GM19328 (cell line): ENCODE measurements at regions not wholly inside any gene's neighbourhood (a gene's known extent, or its start where the extent isn't known, plus 50 kb on each side); places are given as distances from the start of the nearest gene placed in this dataset.

ENCODE experiments used
- ATAC-seq: cut with Tn5 transposase; IDR thresholded peaks from one replicate; pipeline ENCODE4 v1.9.1; 2021; ENCODE audit warnings: mild to moderate bottlenecking, moderate library complexity; ENCODE audit not compliant: unreplicated experiment

DNA sequence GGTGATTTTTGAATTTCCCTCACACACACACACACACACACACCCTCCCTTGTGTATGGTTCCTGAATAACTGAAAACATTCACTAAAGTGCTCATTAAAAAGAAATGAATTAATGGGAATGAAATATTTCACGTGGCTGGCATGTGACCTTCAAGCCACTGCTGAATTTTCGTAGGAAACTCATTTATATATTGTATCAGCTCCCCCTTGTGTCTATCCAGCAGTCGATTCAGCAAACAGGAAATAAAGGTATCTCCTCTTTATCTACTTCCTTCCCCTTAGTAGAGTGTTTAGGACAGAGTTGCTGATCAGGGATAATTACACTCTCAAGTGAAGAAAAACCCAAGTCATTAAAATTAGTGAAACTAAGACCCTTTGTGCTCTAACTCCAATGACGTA is 912.6 kb upstream of the LCORL start:
- no peak for ATAC-seq

DNA sequence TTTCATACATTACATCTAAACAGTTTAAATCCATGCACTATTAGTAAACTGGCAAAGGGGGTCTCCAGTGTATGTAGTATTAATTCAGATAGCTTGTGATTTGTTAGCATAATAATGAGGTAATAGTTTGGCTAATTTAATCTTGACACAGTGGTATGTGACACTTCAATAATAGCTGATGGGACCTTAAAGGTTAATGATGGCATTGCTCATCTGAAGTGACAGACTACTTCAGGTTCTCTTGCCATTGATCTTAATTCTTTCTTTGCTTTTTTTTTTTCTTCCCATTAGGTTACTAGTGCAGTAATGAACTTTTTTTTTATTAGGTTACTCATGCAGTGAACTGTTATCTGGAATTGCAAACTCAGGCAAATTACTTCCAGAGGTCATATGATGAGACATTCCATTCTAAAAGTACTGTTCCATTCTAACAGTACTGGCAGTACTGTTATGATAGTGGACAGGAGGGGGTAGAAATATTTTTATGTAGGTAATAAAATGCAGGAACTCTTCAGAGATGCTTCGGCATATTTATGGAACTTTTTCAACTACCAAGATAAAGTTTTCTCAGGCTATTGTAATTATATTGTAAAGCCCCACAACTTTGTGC is 911.3 kb upstream of the LCORL start:
- no peak for ATAC-seq

DNA sequence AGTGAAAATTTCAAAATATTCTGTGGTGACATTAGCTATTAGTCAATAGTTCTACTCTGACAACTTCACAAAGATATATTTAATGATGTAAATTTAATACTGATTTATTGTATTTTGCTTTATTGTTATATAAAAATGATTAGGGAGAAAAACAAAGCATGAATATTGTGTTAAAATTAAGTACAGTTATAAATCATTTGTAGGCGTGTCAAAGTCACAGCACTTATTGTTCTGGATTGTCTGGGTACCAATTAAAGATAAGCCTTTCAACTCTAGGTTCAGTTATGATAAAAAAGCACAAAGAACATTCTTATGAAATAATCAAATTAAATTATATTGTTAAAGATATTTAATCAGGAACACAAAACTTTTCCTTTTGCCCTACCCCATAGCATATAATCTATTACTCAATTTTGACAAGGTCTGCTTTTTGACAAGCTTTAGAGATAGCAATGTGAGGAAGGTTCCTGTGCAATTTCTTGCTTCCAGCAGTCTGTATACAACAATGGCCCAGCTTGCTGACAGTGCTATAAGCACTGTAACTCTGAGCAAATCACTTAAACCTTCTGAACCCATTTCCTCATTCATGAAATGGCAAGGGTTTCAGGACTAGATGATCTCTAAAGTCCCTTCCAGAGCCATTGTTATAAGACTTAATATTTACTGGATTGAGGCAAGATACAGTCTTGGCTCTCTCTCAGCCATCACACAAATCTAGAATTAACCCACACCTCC is 910.3 kb upstream of the LCORL start:
- ATAC-seq = no peak

DNA sequence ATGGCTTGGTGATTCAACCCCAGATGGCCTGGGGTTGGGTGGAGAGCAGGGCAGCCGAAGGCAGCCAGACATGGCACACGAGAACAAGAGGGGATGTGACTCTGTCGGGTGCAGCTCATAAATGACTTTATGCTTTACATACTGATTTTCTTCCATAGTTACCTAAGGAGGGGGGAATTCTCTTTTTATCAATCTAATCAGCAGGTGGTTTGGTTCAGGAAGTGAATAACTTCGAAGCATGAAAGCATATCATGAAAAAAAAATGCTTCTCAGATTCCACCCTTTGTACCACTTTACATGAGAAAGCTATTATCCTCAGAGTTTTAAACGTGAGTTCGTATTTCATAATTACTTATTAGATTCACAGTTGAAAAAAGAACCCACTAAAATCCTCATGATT is 908.9 kb upstream of the LCORL start:
- no peak for ATAC-seq

DNA sequence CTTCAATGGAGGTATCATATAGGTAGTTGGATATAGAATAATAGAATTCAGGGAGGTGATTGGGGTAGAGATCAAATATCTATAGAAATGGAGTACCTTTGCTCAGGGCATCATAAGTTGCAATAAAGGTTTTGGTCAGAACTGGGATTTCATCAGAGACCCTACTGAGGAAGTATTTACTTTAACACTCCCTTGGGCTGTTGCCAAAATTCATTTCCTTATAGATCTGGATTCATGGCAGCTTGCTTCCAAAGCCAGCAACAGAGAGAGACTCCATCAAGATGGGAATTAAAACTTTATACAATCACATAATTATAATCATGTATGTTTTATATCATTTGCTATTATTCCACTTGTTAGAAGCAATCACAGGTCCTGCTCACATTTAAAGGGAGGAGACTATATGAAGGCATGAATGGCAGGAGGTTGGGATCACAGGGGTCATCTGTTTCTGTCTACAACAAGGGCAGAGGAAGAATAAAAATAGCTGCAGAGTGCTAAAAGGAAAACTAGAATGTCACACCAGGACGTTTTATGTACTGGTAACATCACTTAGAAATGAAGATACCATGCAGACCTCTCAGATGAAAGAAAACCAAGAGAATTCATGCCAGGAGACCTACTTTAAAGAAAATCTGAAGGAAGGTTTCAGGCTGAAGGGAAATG is 902.1 kb upstream of the LCORL start:
- no peak for ATAC-seq

DNA sequence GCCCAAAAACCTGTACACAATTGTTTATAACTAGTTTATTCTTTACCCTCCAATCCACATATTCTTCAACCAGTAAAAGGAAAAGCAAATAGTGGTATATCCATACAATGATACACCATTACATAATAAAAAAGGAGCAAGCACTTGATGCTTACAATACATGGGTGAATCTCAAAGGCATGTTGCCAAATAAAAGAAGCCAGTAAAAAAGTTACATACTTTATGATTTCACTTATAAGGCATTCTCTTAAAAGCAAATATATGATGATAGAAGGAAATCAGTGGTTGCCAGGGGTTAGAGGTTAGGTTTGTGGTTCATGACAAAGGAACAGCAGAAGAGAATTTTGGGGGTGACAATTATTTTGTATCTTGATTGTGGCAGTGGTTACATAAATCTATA is 896.1 kb upstream of the LCORL start:
- ATAC-seq = no peak

DNA sequence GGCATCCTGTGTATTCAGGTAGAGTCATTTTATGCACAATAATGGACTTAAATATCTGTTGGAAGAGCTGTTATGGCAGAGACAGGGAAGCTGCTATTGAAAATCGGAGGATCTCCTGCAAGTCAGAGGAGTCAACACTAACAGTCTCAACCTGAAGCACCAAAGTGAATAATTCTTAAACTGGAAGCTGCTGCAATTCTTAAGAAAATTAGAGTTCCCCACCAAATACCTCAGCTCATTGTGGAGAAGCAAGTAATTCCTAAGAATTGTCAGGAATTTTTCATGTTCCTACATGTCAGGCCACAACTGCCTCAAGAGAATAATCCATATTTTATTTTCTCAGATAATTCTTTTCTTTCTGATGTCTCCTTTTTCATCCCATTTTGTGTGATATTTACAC is 892.6 kb upstream of the LCORL start:
- no peak for ATAC-seq

DNA sequence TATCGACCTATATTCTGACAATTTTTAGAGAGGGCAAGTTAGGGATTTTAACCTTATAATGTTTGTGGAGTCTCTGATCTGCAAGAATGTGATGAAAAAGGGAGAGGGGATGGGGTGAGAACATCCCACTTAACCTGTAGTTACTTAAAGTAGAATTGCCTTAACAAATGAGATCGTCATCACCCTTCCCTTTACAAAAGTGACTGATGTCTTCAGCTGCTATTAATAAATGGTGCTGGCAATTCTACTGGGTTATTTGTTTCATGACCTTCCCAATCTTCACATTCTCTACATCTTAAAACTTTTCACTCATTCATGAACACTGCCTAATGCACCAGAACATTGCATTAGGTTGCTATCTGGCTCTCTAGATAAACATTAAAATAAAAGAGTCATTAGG is 873.4 kb upstream of the LCORL start:
- ATAC-seq = no peak

DNA sequence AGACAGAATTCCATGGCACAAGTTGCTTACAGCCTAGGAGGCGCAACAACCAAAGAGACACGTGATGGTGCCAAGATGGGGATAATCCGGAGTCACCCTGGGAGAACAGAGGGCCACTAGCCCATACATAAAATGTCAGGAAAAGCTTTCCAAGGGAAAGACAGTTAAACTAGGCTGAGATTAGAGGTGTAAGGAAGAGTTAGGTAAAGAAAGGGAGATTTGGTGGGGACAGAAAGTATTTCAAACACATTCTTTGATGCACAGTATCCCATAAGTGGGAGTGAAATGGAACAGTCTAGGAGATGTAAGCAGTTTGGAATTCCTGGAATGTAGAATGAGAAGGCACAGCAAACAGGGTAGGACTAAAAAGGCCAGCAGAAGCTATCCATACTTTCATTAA is 860.9 kb upstream of the LCORL start:
- no peak for ATAC-seq

DNA sequence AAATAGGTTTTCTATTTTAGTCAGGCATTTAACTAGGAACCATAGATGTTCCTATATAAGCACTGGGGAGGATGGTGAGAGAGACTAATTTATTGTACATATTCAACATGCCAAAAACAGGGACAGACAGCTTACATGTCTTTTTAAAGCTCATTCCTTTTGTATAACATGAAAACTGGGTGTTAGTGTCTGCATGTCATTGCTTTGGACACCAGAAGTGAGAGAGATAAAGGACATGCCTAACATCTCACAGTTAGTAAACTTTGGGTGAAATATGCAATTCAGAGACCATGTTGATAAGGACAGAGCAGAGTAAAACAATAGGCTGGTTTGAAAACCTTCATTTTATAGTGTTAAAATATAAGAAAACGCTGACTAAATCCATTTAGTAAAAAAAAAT is 860.0 kb upstream of the LCORL start:
- no peak for ATAC-seq

DNA sequence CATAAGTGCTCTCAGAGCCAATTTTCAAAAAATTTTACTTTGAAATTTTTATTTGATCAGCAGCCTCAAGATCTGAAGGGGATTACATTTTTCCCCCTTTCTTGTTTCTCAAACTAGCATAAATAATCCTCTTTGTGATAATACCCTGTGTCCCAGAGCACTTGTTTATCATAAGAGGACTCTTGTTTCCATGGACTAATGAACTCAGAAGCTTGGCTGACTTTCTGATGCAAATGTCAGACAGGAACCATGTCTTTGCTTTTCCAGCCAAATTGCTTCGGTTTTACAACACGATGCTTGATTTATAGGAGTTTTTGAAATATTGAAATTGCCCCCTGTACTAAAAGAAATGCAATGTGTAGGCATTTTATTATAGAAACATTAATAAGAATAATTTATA is 859.3 kb upstream of the LCORL start:
- no peak for ATAC-seq

DNA sequence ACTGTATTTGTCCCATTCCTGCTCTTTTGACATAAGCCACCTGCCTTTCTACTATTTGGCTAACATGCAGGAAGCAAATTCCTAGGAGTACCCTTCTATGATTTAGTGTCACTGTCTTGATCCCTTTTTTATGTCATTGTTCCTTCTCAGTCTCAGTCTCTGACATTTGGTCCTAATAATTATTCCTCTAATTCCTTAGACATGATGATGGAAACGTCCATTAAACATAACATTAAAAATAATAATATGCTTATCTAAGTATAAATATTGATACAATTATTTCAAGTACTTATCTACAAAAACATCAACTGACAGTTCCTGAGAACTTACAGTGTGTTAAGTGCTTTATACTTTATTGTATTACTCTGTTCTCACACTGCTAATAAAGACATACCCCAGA is 857.0 kb upstream of the LCORL start:
- no peak for ATAC-seq

DNA sequence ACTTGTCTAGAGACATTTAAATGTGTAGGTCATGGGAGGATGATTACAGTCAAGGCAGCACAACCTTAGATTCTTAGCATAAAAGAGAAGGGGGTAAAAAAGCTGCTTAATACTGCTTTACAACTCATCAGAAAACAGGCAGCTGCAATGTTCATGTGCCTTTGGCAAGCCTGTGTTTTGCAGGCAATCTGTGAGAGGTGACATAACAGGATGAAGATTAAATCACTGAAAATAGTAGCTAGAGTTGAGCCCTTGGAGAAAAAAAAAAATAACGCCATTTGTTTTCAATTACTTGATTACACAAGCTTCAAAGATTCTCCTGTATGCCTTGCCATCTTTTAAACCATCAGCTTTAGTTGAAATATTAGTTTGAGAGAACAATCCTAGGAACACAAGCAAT is 847.6 kb upstream of the LCORL start:
- no peak for ATAC-seq

DNA sequence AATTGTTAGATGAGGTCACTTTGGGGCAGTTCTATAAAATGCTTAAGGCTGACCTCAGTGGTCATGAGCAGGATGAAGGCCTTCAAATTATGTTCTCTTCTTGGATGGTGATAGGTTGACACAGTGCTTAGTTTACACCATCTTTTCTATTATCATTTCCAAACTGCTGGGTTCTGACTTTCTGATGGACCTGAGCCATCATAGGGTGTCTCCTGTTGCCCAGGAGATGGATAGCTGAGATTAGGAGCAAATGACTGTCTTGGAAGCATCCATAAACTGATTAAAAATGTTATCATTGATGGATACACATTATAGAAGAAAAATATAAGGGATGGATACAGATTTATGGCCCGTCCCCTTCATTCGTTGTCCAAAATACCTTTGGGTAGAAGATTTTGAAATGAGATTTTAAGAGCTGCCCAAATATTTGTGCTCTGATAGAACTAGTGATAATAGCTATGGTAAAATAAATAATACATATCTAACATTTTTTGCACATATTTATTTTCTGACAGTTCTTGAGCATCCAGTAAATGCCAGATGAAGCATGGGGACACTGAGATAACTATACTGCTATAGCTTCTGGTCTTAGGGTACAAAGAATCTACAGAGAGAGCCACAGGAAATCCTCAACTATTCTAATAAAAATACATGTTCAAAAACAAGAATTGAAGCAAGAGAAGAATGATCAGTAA is 839.4 kb upstream of the LCORL start:
- ATAC-seq = no peak

DNA sequence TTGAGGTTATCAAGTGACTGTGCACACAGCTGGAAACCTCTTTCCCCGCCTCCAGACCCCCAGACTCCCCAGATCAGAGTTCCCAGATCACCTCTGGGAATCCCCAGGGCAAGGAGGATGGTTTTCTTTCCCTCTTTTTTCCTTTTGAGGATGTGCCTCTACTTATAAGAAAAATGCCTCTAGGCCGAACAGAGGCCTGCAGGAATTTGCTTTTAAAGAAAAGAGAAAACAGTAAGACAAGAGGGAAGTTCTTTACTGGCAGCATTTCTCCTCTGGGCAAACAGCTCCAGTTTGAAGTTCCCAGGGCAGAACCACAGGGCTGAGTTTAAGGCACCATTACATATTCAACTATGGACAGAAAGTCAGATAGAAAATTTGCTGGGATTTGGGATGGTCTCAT is 837.9 kb upstream of the LCORL start:
- no peak for ATAC-seq

DNA sequence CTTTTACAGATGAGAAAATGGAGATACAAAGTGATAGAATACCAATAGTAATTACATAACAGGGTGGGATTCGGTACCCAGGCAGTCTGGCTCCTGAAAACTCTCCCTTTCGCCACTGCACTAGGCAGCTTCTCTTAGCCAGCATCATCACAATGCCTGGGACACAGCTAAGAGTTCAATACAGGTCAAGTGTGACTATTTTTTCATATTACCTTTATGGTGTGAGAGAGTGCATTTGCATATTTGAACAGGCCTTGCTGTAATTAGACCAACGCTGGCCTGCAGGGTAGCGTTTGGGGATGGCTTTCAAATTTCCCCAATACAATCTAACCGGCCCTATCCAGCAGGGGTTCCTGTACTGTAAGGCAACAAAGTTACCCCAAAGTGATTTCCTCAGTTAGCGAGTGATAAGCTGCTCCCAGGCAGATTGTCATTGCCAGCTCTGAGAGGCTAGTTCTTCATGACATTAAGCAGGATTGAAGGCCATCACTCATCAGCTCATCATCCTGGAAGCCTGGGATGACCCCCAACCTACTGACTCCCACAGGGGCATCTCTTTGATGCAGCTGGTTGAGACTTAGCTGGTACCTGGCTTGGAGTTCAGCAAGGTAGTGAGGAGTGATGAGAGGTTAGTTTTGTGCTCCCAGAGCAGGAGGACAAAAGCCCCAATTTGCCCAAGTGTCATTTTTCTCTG is 836.8 kb upstream of the LCORL start:
- ATAC-seq = no peak

DNA sequence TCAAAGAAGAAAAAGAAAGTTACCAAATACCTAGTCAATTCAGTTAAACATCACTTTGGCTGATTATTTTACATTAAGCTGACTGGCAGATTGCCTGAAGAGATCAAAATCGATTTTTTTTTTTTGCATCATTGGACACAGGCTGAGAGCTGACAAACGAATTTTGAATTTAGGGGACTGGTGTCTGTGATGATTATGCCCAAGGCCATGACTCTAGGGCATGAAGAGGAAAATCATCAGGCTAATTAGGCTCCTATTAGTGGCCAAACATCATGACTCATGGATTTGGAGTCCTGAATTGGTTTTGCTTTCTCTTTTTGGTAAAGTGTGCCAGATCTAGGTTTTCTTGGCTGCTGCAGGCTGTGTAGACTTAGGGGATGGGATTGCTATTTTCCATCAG is 829.3 kb upstream of the LCORL start:
- ATAC-seq = no peak

DNA sequence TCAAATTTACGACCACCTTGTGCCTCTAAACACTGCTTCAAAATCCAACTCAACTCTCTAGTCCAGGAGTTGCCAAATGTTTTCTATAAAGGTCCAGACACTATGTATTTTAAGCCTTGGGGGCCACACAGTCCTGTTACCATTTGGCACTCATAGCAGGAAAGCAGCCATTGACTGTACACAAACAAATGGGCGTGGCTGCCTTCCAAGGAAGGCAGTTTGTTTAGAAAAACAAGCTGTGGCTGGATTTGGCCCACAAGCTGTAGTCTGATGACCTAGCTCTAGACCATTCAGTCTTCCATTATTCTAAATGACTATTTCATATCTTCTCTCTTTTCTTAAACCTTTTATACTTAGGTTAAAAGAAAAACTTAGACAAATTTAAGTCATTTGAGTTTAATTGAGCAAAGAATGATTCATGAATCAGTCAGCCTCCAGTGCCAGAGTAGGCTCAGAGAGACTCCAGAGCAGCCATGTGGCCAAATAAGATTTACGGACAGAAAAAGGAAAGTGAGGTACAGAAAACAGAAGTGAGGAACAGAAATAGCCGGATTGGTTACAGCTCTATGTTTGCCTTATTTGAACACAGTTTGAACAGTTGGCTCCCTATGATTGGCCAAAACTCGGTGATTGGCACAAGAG is 825.8 kb upstream of the LCORL start:
- ATAC-seq = no peak

DNA sequence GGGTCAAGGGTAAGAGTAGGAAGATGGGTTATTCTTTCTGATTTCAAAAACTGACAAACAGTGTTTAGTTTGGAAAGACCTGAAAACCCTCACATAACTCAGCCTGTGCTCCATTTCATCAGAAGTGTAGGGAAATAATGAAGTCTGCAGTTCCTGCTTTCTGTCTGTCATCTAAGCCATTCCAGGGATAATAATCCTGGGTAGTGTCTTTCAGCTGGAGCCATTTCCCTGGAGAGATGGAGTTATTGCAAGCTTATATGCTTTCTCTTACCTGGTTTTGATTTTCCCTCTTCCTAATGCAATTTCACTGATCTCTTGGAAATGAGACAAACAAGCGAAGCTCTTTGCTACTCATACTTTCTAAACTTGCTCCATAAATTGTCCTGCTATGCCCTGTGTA is 824.8 kb upstream of the LCORL start:
- no peak for ATAC-seq

DNA sequence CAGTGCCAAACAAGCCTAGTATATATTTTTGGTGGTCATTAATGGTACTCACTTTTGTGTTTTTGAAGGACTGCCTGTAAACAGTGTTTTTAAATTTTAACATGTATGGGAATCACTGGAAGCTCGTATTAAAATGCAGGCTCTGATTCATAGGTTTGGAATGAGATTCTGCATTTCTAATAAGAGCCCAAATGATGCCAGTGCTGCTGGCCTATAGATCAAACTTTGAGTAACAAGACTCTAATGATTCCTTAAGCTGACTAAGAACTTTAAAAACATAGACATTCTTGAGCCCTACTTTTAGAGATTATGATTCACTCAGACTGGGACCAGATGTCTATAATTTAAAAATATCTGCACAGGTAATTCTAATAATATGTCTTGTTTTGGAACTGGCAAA is 823.2 kb upstream of the LCORL start:
- ATAC-seq = no peak

DNA sequence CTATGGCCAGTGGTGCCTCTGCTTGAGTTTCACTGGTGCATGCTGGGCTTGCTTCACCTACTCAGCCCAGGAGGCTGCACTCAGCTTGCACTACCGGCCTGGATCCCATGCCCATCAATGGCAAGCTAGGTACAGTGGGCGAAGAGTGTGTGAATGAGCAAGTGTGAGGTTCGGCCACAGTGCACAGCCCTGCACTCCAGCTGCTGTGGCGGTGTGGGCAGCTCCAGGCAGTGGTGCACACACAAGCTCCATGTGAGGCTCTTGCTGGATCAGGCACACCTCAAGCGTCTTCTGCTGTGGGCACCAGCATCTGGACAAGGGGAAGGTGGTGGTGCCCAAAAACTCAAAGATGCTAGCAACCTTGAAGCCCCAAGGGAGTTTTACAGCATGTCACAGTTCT is 820.9 kb upstream of the LCORL start:
- ATAC-seq = no peak
